ENCODE measurements at regions not wholly inside any gene's neighbourhood (a gene's known extent, or its start where the extent isn't known, plus 50 kb on each side); places are given as distances from the start of the nearest gene placed in this dataset.
"Not testable (repeated sequence)": the region's sequence is repeated elsewhere in the genome, so short reads cannot be mapped to it uniquely, and the experiment has no call there.

DNA sequence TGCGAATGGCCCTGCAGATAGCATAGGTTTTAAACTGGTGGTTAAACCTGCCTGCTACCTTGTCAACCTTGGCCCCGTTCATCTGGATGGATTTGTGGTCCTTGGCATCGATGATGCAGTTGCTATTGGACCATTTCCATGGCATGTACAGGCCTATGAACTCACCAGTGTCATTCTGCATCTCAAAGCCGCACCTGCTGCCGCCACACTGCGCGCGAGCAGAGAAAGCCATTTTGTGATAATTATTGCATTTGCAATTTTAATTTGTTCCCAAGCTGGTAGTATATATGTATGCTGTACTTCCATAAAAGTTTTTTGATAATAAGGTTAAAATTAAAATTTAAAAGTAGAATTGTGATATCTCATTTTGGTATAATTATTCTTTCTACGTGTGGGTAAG is 94.8 kb upstream of the UXS1 start:
- no peak for DNase-seq

DNA sequence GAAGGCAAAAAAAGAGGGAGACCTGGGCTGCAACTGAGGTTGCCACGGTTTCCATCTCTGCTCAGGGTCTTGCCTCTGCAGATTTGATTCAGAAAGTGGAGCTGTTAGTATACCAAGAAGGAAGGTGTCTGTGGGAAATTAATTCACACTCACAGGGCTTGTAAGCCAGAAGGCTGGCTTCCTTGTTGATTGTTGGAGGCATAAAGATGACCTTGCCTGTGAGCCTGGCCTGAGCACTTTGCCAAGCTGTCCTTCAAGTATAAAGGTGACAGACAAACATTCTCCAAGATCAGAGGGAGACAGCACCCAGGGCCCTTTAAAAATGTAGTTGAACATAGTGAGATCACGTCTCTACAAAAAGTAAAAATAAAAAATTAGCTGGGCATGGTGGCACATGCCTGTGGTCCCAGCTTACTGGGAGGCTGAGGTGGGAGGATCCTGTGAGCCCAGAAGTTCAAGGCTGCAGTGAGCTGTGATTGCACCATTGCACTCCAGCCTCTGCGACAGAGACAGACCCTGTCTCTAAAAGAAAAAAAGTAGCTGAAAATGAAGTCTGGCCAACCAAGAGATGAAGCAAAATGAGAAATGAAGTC is 91.2 kb upstream of the UXS1 start:
- DNase-seq, result no peak

DNA sequence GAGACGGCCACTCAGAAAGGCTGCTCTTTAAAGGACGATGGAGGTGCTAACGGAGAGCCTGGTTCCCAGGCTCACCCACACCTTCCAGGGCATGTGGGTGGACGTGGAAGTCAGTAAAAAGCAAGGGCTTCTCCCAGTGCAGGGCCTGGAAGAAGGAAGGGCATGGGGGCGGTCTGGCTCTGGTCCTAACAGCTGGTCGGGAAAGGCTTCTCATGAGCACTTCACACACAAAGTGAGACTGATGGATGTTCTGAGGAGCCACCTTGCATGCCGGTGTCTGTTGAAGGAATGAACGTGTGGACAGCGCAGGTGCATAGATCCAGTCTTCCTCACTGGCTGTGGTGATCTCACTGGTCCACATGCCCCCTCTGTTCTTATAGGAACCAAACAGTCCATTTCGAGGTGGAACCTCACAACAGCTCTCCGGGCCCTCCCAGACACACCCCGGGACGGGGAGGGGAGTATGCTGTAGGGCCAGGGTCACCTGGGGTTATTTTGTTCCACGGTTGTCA is 90.6 kb upstream of the UXS1 start:
- DNase-seq, result no peak

DNA sequence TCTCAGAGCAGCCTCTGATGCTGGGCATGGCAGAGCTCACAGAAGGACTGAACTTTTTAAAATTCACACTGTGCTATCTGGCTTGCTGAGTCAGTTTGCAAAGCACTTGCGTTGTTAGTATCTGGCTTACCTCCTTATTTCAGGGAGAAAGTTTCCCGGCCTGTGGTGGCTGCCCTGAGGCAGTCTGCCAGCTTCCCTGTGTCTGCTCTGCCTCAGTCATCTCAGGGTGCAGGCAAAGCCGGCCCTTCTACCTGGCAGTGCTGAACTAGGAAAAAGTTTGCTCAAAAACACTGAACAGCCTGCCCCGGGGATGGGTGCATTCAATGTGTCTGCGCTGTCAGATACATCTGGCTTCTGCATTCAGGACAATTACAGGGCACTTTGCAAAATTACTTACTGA is 90.2 kb upstream of the UXS1 start:
- no peak for DNase-seq

DNA sequence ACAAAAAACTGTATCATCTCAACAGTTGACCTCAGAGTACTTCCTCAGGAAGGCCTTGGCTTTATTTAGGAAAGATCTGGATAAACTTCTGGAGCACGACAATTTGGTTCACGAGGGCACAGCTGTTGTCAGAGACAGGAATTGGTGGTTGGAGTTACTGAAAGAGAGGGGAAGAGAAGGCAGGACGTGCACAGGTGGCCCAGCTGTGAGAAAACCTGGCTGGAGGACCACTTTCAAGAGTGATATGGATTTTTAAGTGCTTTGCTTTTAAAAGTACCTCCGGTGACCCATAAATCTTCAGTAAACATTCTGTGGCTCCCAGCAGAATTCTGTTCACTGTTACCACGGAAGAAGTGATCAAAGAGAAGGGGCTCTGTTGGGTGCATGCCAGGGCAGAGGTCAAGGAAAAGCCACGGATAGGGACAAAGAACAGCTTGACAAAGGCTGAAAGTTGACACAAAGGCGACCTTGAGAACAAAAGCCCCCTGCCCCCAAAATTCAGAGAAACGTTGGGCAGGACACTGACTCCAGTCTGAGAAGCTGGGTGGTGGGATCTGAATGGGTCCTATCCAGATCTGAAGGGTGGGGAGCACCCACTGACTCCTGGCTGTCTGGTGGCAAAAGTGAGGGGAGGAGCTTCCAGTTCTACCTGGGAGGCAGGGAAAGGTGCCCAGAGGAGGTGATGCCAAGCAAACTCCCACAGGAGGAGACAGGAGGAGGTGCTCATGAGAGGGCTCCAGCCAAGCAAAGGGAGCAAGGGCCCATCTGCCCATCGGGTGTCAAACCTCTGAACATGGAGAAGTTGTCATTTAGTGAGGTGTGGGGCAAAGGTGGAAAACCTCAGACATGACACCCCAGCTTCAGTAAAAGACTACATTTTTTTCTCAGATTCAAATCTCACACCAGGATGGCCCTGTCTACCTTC is 89.4 kb upstream of the UXS1 start:
- not testable (repeated sequence) for DNase-seq

DNA sequence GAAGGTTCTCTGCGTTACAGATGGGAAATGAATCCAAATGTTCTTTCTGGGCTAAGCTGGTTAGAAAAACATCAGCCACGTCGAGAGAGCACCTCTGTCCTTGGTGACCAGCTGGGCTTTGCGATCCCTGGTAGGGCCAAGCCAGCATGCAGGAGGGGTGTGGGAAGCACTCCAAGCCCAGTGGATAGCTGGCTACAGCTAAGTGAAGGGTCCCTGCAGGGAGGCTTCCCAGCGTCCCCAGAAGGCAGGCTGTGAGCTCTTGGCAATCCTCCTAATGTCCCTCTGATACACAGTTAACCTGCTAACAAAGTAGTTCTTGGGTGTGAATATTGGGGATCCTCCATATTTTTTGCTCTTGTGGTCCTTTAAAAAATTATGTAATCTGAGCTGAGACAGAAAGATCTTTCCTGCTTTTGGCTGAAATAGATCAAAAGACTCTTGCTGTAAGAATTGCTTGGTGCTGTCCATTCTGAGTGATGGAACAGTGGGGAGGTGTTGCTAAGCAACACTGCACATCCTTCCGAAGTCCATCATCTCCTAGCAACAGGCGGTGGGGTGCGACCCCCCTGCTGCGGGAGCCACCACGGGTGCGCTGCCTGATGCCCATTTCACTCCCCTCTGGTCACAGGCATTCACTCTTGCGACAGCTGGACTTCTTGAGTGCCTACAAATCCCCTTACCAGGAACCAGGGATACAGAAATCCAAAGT is 88.5 kb upstream of the UXS1 start:
- no peak for DNase-seq

DNA sequence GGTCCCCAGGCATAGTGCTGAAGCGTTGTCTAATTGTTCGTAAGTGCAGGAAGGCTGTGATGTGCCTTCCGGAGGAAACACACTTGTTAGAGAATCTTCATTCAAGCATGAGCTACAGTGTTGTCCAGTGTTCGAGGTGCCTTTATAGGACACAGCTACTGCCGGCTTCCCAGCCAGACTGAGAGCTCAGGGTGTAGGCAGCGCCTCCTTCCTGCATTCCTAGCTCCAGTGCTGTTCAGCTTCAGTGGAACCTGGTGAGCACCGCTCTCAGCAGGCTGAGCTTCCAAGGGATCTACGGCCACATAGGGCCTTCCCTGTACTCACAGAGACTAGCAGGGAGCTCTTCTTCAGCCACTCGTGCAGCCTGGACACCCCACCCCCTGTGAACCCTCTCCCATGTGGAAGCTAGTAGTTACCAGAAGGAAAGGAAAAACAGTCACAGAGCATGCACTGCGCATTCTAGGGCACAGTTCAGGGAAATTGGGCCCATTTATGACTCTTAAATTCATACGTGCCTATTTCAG is 87.9 kb upstream of the UXS1 start:
- DNase-seq, result not testable (repeated sequence)

DNA sequence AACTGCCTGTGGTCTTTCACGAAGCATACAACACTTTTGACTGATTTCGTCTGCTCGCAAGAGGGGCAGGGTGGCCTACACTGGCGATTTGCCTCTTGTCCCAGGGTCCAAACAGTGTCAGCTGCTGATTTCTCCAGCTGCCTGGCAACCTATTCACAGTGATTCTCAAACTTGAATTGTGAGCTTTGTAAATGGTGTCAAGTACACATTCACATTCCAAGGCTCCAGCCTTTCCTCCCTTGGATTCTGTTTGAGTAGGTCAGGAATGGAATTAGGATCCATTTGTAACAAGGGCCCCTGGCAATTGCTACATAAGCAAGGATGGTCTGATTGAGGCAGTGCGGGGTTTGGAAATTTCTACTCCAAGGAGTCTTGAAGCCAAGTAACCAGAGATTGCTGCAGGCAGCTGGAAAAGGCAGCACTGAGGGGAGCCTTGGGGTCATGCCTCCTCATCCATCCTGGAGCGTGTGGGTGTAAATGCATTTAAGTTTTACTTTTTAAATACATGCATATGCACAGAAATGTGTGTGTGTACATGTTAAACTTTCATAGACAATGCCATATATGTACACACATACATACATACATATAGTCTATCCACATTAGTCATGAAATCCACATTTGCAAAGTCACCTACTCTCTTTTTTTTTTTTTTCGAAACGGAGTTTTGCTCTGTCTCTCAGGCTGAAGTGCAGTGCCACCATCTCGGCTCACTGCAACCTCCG is 86.8 kb upstream of the UXS1 start:
- no peak for DNase-seq

DNA sequence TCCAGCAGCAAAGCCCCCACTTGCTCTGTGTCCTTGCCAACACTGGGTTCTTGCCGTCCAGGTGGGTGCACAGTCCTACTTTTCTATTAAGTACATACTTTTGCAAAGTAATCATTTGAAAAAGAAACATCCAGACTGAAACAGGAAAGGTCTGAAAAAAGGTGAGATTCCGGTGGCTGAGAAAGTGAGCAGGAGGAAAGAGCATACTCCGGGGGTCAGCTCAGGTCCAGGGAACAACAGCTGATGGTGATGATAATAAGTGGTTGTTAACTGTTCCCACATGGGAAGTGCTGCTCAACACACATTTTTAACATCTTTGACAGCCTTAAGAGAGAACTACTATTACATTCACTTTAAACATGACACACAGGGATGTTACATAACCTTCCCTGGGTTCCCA is 86.1 kb upstream of the UXS1 start:
- no peak for DNase-seq

DNA sequence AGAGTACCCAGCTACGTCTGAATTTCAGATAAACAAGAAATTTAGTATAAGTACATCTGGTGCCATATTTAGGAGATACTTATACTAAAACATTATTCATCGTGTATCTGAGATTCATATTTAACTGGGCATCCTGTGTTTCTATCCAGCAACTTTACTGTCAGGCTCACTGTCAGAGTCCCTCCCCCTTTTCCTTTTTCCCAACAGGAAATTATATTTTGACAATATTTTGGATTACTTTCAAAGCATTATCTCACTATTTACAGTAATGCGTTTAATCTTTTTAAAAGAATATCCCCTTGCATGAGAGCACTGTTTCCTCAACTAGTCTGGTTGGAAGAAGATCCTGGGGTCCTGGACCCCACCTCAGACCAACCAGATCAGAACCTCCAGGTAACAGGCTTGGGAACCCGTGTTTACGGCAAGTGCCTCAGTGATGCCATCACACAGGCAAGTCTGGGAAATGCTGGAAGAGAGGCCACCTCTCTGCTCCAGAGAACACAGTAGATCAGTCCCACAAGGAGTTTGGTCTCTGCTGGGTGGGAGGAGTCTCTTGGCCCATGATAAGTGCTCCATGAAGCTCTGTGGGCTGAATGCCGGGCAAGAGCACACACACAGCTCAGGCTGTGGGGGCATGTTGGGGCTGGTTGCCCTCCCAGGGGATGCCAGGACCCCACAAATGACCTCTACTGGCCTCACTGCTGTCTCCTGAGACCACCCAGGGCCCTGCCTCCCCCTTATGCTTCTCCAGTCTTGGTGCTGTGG is 84.2 kb upstream of the UXS1 start:
- no peak for DNase-seq

DNA sequence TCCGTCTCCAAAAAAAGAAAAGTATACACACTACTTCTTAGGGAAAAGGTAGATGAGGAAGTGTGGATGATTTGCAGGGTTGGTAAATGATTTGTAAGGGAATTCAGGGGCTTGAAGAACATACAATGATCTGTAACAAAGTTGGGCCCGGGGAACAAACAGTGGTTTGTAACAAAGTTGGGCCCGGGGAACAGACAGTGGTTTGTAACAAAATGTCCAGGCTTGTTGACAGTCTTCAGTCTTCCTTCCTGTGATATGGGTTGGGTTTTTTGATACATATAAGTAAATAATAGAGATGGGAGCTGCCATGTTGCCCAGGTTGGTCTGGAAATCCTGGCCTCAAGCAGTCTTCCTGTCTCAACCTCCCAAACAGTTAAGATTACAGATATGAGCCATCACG is 83.3 kb upstream of the UXS1 start:
- DNase-seq, result no peak

DNA sequence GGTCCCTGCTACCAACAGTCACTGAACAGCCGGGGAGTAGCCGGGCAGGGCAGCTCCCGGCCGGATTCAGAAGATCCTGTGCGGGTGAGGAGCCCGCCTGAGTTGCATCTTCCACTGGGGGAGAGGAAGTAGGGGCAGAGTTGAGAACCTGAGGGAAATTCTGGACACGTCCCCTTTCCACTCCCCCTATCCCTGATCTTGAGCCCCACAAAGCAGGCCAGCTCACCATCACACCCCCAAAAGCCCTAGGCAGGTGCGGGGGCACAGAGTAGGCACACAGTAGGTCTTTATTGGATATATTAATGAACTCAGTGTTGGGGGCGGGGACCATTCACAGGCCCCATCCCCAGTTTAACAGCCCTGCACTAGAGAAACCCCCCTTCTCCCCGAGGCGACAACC is 81.9 kb upstream of the UXS1 start:
- DNase-seq, result no peak

DNA sequence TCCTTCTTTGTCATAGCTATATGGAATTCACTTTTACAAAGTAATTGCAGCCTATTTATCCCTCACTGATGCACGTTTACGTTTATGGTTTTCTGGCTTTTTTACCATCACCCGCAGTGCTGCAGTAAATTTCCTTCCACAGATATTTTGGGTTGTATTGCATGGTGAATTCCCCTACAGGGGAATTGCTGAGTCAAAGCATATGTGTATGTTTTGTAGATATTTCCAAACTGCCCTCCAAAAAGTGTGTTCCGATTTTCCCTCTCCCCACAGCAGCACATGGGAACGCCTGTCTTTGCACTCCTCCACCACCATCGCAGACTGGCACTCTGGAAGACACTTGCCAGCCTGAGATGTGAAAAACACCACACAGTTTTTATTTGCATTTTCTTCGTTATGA is 80.6 kb upstream of the UXS1 start:
- DNase-seq, result no peak

DNA sequence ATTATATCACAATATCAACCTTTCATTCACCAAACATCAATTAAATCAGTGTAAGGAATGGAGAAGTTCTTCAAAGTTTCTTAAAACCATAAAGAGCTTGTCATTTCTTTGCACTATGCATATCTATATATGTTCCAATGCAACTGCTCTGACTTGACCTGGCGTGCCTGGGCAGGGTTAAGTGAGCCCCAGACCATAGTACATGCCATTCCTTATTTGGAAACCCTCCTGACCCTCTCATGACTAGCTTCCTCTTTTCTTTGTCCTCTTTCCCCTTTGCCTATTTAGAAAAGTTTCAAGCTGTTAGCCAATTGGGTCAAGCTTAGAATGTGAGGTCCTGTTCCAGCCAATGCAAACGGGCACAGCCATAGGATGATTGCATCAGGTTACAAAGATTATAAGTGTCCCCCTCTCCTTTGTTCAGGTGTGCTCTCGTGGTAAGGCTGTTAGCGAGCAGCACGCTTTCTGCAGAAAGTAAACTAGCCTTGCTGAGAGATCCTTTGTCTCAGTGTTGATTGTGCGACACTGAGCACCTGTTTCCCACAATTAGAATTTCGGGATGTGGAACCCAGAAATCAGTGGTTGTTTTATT is 78.2 kb upstream of the UXS1 start:
- no peak for DNase-seq

DNA sequence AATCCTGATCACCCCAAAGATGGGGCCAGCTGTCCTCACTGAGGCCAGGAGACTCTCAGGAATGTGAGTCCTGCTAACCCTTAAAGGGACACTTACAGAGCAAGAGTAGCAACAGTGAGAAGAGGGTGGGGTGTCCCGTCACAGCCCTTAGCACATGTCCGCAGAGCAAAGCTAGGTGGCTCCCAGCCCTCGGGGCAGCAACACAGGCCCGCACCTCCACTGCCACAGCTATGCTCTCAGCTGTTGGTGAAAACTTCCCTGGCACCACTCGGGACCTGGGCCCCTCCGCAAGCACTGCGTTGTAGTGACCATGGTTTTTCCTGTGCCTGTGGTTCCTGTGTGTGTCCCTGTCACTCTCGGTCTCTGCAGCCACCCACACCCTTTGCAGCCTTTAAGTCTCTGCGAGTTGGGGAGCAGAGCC is 76.4 kb upstream of the UXS1 start:
- no peak for DNase-seq

DNA sequence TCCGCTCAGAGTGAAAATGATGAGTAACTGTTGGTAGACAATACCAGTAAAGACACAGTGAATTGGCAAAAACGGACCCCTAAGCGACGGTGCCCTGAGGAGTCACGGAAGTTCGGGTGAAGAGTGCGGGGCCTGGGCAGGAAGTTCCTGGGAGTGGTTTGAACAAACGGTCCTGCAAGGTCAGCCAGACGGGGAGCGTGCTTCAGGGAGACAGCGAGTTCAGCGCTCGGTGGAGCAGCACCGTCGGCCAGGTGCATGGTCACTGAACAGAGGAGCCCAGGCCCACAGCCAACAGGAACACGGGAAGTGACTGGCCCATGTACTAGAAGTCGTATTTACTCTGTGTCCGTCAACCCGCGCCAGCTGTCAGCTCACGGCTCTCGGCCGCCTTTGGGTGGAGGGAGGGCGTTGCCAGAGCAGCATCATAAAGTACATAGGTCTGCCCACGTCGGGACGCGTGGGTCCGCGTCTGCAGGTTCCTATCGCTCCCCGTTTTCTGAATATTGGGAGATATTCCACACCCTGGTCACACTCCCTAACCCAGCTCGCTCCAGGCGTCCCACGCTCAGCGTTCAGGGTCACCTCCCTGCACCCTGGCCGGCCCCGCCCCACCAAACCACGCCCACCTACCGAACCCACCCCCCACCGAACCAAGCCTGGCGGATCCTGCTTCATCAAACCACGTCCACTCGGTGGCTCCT is 75.6 kb upstream of the UXS1 start:
- DNase-seq, result peak in 3 of 6 experiments; percentile 5 to 14 (median 6)

DNA sequence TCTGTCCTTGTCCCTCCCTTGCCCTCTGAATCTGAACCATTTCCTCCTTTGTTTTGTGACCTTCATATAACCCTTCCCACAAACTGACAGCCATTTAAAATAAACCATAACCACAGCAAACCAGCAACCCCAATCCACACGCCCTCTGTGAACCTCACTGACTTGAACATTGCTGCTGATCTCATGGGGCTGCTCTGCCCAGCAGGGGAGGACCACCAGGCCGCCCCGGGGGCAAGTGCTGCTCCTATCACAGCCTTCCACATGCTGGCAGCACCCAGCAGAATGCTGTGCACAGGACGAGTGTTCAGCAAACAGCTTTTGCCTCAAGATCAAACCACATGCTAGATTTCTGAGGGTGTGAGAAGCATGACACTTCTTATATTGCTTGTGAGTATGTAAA is 73.9 kb upstream of the UXS1 start:
- DNase-seq, result no peak

DNA sequence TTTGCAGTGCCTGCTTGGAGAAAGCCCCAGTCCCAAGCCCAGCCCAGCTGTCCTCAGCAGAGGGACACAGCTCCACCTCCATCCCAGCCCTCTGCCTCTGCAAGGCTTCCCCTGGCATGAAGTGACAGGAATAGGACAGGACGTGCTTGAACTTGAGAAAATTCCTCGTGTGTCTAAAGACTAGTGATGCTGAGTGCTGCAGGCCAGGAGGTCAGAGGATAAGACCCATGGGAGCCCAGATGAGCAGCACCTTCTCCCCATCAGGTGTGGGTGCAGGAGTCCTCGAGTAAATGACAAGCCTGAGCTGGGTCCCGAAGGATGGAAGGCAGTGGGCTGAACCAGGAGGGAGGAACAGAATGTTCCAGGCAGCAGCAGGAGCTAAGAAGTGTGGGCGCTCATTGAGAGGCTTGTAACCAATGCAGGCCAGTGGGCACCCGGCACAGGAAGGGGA is 67.8 kb upstream of the UXS1 start:
- no peak for DNase-seq

DNA sequence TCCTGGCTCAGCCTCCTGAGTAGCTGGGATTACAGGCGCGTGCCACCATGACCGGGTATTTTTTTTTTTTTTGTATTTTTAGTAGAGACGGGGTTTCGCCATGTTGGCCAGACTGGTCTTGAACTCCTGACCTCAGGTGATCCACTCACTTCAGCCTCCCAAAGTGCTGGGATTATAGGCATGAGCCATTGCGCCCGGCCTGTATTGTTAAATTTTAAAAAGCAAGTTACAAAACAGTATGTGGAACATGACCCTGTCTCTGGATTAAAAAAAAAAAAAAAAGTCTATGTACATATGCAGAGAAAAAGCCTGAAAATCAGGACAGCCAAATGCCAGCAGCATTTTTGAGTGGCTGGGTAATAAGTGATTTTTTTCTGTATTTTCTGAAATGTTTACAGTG is 64.8 kb upstream of the UXS1 start:
- not testable (repeated sequence) for DNase-seq

DNA sequence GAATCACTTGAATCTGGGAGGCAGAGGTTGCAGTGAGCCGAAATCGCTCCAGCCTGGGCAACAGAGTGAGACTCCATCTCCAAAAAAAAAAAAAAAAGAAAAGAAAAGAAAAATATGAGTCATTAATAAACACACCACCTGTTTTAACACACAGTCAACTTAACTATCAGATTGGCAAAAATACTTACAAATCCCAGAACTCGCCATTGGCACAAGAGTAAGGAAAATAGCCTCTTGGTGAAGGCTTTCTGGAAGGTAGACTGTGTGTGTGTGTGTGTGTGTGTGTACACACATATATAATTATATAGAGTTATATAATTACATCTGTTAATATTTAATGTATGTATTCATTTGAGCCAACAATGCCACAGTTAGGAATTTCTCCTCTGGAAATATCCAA is 63.7 kb upstream of the UXS1 start:
- no peak for DNase-seq

DNA sequence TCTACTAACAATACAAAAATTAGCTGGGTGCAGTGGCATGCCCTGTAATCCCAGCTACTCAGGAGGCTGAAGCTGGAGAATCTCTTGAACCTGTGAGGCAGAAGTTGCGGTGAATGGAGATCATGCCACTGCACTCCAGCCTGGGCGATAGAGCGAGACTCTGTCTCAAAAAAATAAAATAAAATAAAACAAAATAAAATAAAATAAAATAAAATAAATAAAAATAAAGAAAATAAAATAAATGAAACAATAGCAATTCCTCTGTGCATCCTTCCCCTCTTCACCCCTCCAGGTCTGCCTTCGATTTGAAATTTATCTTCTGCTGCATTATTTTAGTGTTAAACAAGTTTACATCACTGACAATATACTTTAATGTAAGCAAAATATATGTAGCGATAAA is 63.0 kb upstream of the UXS1 start:
- DNase-seq, result no peak
